Astrocyte of the spinal cord (primary cell): ENCODE measurements at regions not wholly inside any gene's neighbourhood (a gene's known extent, or its start where the extent isn't known, plus 50 kb on each side); places are given as distances from the start of the nearest gene placed in this dataset.

Source experiments
- DNase-seq: peaks from one replicate; pipeline ENCODE4 v3.0.0; 2011; ENCODE audit warnings: low read depth, low spot score
- H3K4me3 ChIP-seq: 2 replicates; pipeline ENCODE4 v1.5.1; 2011; ENCODE audit warnings: low read depth, mild to moderate bottlenecking, low read length, moderate library complexity
- CTCF ChIP-seq: IDR thresholded peaks from 2 replicates; pipeline ENCODE4 v1.5.1; 2012; ENCODE audit warnings: low read depth, mild to moderate bottlenecking, low read length, inconsistent platforms
- in situ Hi-C: cut with HindIII; loops from 2 replicates; pipeline ENCODE4 v1.10.0; 2017; ENCODE audit warnings: low sequenced_read_pairs

- in situ Hi-C loops = no loop called here
- TF ChIP-seq CTCF = no peak
- no peak overlapping the region for H3K4me3 ChIP-seq
- no peak for DNase-seq
Observed at GRCh38 chr10:65701168-65701776, 1224.6 kb upstream of the LRRTM3 start.

- no peak overlapping the region for H3K4me3 ChIP-seq
- no peak for DNase-seq
- in situ Hi-C loops = no loop called here
- TF ChIP-seq CTCF = no peak
Observed at GRCh38 chr10:65708057-65708456, 1217.8 kb upstream of the LRRTM3 start.

DNA sequence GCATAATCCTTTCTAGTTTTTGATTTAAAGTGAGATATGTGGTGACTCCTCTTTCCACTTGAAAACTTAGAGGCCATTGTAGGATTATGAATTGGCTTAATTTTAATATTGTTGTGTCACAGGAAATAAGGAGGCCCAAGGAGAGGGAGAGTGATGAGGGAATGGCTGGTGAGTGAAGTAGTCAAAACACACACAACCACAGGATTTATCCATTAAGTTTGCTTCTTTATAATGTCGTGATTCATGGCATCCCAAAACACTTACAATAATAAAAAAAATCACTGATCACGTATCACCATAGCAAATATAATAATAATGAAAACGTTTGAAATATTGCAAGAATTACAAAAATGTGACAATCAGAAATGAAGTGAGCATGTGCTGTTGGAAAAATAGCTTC is 1215.5 kb upstream of the LRRTM3 start:
- DNase-seq = no peak
- in situ Hi-C loops = no loop called here
- no peak overlapping the region for H3K4me3 ChIP-seq
- no peak for TF ChIP-seq CTCF

DNA sequence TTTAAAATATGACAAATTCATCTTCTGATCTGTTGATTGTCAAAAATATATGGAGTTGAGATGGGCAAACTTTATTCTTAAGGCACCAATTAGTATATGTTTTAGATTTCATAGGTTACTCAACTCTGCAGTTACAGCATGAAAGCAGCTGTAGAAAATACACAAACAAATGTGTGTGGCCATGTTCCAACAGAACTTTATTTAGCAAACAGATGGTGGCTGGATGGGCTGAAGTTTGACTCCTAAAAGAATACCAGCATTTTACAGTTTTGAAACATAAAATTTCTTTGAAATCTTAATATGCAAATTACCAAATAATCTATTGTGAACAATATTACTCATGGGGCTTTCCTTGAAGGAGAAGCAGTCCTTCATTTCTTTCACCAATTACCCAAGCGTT is 1206.0 kb upstream of the LRRTM3 start:
- H3K4me3 ChIP-seq = no peak overlapping the region
- in situ Hi-C loops = no loop called here
- no peak for TF ChIP-seq CTCF
- DNase-seq = no peak

DNA sequence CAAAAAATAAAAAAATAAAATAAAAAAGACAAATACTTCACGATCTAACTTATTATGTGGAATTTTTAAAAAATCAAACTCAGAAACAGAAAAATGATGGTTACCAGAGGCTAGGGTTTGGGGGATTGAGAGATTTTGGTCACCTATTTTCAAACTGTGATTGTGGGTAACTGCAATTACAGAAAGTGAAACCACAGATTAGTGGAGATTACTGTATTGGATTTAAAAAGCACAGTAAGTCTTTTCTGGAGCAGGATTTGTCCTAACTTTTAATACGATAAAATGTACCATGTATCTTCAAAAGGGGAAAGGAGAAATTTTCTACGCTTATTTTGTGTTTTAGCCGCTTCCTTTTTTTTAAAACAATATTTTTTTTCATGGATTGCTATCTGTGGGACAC is 1204.9 kb upstream of the LRRTM3 start:
- TF ChIP-seq CTCF = no peak
- DNase-seq = no peak
- no peak overlapping the region for H3K4me3 ChIP-seq
- in situ Hi-C loops = no loop called here

- no peak for DNase-seq
- in situ Hi-C loops = no loop called here
- no peak overlapping the region for H3K4me3 ChIP-seq
- no peak for TF ChIP-seq CTCF
Observed at GRCh38 chr10:65723525-65723924, 1202.3 kb upstream of the LRRTM3 start.

DNA sequence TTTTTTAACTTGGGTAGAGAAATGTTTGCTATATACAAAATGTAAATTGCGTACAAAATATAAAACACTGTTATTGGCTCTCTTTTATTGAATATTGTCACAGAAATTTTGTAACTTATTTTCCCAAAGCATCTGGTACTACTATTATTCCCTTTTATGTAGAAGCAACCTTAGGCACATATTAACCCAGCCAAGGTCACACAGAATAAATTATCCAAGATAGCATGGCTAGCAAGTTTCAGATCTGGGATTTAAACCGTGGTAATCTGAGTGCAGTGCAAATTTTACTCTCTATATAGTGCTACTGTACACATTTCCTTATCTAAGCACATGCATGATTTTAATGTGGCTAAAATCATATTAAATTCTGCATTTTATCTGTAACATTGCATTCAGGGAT is 1190.5 kb upstream of the LRRTM3 start:
- in situ Hi-C loops = no loop called here
- no peak for TF ChIP-seq CTCF
- DNase-seq = no peak
- no peak overlapping the region for H3K4me3 ChIP-seq
